ENCODE measurements at regions not wholly inside any gene's neighbourhood (a gene's known extent, or its start where the extent isn't known, plus 50 kb on each side); places are given as distances from the start of the nearest gene placed in this dataset.
A peak's percentile ranks its signal among the peaks of the same experiment; 100 is the strongest.

DNA sequence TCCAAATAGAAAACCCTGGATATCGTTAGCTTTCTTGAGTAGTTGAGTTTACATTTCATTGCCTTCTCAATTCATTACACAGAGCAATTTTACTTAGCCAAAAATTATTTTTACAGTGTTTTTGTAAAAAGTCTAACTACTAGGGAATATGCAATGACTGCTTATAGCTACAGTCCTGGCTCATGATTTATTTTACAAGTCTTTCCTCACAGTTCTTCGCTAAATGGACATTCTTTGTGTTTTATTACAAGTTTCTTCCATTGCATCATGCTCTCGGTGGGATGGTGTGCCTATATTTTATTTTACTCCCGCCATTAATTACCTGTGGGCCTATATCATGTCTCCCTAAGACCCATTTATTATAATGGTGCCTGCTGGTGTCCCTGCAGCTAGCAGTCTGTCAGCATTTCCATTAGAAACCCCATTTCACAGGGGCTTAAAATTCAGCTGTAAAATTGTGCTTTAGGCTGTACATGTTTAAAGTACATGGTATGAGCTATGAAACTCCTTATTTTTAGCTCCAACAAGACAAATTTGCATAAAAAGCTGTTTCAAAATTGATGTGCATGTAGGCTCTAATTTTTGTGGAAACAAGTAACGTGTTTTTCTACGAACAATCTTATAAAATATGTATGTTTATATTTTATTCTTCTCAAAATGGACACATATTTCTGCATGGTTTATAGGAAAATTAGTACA is 227.4 kb downstream of the SLC7A11 start:
- Histone ChIP-seq H3K36me3 (no peaks in the 10 kb centered on the region), H3K27me3 (ENCODE audit: insufficient read depth, low read depth, severe bottlenecking) (no peaks in the 10 kb centered on the region), H3K27ac (no peak overlapping the region), H3K4me3 (ENCODE audit: low read depth, low read length) (no peak overlapping the region), H3K9me3 (ENCODE audit: severe bottlenecking) (no peaks in the 10 kb centered on the region)
- TF ChIP-seq, protein P1, sequence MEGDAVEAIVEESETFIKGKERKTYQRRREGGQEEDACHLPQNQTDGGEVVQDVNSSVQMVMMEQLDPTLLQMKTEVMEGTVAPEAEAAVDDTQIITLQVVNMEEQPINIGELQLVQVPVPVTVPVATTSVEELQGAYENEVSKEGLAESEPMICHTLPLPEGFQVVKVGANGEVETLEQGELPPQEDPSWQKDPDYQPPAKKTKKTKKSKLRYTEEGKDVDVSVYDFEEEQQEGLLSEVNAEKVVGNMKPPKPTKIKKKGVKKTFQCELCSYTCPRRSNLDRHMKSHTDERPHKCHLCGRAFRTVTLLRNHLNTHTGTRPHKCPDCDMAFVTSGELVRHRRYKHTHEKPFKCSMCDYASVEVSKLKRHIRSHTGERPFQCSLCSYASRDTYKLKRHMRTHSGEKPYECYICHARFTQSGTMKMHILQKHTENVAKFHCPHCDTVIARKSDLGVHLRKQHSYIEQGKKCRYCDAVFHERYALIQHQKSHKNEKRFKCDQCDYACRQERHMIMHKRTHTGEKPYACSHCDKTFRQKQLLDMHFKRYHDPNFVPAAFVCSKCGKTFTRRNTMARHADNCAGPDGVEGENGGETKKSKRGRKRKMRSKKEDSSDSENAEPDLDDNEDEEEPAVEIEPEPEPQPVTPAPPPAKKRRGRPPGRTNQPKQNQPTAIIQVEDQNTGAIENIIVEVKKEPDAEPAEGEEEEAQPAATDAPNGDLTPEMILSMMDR (IDR thresholded peaks at IDR 0.05; ENCODE audit: low read depth, low read length): no peak
- no peak for DNase-seq

DNA sequence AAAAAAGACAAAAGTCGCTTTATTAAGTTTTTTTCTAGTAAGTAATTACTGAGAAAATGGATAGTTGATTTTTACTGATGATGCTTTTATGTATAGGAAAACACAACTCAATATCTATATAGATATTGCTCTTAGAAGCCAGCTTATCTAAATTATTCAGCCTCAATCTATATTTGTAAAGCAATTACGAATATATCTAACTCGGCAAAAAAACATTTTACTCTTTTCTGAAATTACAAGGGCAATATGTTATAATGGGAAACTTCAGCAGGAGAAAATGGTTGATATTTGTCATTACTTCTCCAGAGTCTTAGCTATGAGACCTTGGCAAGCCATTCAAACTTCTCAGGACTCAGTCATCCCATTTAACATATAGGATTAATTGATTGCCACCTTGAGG is 228.5 kb downstream of the SLC7A11 start:
- no peaks in the 10 kb centered on the region for H3K9me3 ChIP-seq (ENCODE audit: severe bottlenecking)
- TF ChIP-seq, protein P1 (IDR thresholded peaks at IDR 0.05; ENCODE audit: low read depth, low read length): no peak
- H3K4me3 ChIP-seq (ENCODE audit: low read depth, low read length): no peak overlapping the region
- no peak for DNase-seq
- H3K36me3 ChIP-seq: no peaks in the 10 kb centered on the region
- no peak overlapping the region for H3K27ac ChIP-seq
- H3K27me3 ChIP-seq (ENCODE audit: insufficient read depth, low read depth, severe bottlenecking): no peaks in the 10 kb centered on the region

DNA sequence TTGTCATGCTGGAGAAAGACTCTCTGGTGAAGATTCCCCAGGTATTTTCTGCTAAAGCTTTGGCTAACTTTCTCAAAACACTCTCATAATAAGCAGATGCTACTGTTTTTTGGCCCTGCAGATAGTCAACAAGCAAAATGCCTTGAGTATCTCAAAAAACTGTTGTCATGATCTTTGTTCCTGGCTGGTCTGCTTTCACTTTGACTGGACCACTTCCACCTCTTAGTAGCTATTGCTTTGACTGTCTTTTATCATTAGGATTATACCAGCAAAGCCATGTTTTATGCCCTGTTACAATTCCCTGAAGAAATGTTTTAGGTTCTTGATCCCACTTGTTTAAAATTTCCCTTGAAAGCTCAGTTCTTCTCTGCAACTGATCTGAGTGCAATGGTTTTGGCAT is 231.5 kb downstream of the SLC7A11 start:
- Histone ChIP-seq H3K4me3 (ENCODE audit: low read depth, low read length) (no peak overlapping the region), H3K9me3 (ENCODE audit: severe bottlenecking) (no peaks in the 10 kb centered on the region), H3K27me3 (ENCODE audit: insufficient read depth, low read depth, severe bottlenecking) (no peaks in the 10 kb centered on the region), H3K27ac (no peak overlapping the region), H3K36me3 (no peaks in the 10 kb centered on the region)
- no peak for DNase-seq
- TF ChIP-seq, protein P1 (IDR thresholded peaks at IDR 0.05; ENCODE audit: low read depth, low read length): no peak

DNA sequence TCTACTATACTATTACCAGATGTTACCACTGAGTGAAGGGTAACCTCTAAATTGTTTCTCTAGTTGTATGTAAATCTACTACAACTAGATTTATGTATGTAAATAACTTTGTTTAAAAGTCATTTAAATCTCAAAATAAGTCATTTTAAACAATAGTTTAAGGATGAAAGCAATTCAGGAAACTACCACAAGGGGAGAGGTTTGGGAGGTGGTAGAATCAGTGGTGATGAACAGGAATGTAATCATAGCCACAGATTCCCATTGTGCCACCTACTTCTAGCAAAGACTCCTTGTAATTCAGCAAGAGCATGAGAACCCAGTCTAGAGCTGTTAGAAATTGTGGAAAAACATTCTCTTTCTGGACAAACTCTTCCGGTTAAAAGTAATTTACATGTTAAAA is 234.6 kb downstream of the SLC7A11 start:
- Histone ChIP-seq H3K9me3 (ENCODE audit: severe bottlenecking) (no peaks in the 10 kb centered on the region), H3K36me3 (no peaks in the 10 kb centered on the region), H3K27me3 (ENCODE audit: insufficient read depth, low read depth, severe bottlenecking) (no peaks in the 10 kb centered on the region), H3K4me3 (ENCODE audit: low read depth, low read length) (no peak overlapping the region), H3K27ac (no peak overlapping the region)
- TF ChIP-seq, protein P1 (IDR thresholded peaks at IDR 0.05; ENCODE audit: low read depth, low read length): peak; percentile 21; the same call in 1 of the 2 replicates
- no peak for DNase-seq

DNA sequence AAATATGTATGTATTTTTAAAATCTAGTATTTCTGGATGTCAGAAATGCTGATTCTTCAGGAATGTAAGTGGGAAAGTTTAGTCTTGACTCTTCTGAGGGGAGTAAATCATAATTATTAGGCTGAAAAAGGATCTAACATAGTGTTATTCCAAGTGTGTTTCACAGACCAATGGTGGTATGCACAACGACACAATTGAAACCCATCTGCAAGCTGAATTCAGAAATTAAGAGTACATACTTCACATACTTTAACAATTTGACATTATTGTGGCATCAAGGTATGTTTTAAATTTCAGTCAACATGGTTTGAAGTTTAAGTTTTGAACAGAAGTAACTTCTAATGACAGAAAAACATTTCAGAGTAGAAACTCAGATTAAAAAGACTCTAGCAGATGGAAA is 236.7 kb downstream of the SLC7A11 start:
- H3K36me3 ChIP-seq: no peaks in the 10 kb centered on the region
- DNase-seq: no peak

More for the DNA sequence above, 236.7 kb downstream of the SLC7A11 start:
- H3K4me3 ChIP-seq (ENCODE audit: low read depth, low read length): no peak overlapping the region
- H3K27me3 ChIP-seq (ENCODE audit: insufficient read depth, low read depth, severe bottlenecking): no peaks in the 10 kb centered on the region
- no peak overlapping the region for H3K27ac ChIP-seq
- TF ChIP-seq, protein P1 (IDR thresholded peaks at IDR 0.05; ENCODE audit: low read depth, low read length): no peak
- no peaks in the 10 kb centered on the region for H3K9me3 ChIP-seq (ENCODE audit: severe bottlenecking)

Data from WERI-Rb-1 (cell line).